AG09309 (cell line): ENCODE measurements at regions not wholly inside any gene's neighbourhood (a gene's known extent, or its start where the extent isn't known, plus 50 kb on each side); places are given as distances from the start of the nearest gene placed in this dataset.

ENCODE experiments used
- DNase-seq: peaks from one replicate; pipeline ENCODE4 v3.0.0-alpha.2; 2010; ENCODE audit warnings: low read depth
- H3K4me3 ChIP-seq: 2 replicates; pipeline ENCODE4 v1.5.1; 2011; ENCODE audit warnings: mild to moderate bottlenecking, low read depth, low read length, moderate library complexity; ENCODE audit not compliant: control insufficient read depth
- CTCF ChIP-seq: IDR thresholded peaks from 2 replicates; pipeline ENCODE4 v1.5.1; 2011; ENCODE audit warnings: mild to moderate bottlenecking, low read depth, low read length, inconsistent platforms; ENCODE audit not compliant: insufficient read depth, control insufficient read depth; ENCODE audit errors: missing control alignments

- no peak for DNase-seq
- TF ChIP-seq CTCF = no peak
- no peak overlapping the region for H3K4me3 ChIP-seq
These were observed 404.8 kb downstream of the TLR4 start for GRCh38 chr9:118108971-118109370.

- no peak for DNase-seq
- TF ChIP-seq CTCF = no peak
- H3K4me3 ChIP-seq = no peak overlapping the region
These were observed 405.3 kb downstream of the TLR4 start for GRCh38 chr9:118109542-118109941.

GRCh38 chr9:118121361-118121760, 417.2 kb downstream of the TLR4 start:
- TF ChIP-seq CTCF = no peak
- DNase-seq = no peak
- H3K4me3 ChIP-seq = no peak overlapping the region

GRCh38 chr9:118128313-118128712, 424.1 kb downstream of the TLR4 start:
- no peak for TF ChIP-seq CTCF
- no peak overlapping the region for H3K4me3 ChIP-seq
- DNase-seq = no peak

GRCh38 chr9:118129541-118129940, 425.3 kb downstream of the TLR4 start:
- DNase-seq = no peak
- H3K4me3 ChIP-seq = no peak overlapping the region
- TF ChIP-seq CTCF = no peak

GRCh38 chr9:118148990-118149389, 444.8 kb downstream of the TLR4 start:
- no peak for DNase-seq
- no peak for TF ChIP-seq CTCF
- H3K4me3 ChIP-seq = no peak overlapping the region

GRCh38 chr9:118156846-118157245, 452.6 kb downstream of the TLR4 start:
- no peak for TF ChIP-seq CTCF
- no peak for DNase-seq

More at GRCh38 chr9:118156846-118157245, 452.6 kb downstream of the TLR4 start:
- no peak overlapping the region for H3K4me3 ChIP-seq
